HEK293T (cell line): ENCODE measurements at regions not wholly inside any gene's neighbourhood (a gene's known extent, or its start where the extent isn't known, plus 50 kb on each side); places are given as distances from the start of the nearest gene placed in this dataset.

Experiments
- BHLHE40 ChIP-seq: fragments of 450-650 bp; IDR thresholded peaks from 2 replicates; pipeline ENCODE4 v1.6.1; 2016; ENCODE audit warnings: mild to moderate bottlenecking, moderate library complexity, borderline replicate concordance
- FOXA1 ChIP-seq: fragments of 450-650 bp; IDR thresholded peaks from 2 replicates; pipeline ENCODE4 v1.6.1; 2016; ENCODE audit warnings: mild to moderate bottlenecking
- FOXK2 ChIP-seq: fragments of 450-650 bp; IDR thresholded peaks from 2 replicates; pipeline ENCODE4 v1.6.1; 2016; ENCODE audit warnings: mild to moderate bottlenecking
- FOXM1 ChIP-seq: fragments of 450-650 bp; IDR thresholded peaks from 2 replicates; pipeline ENCODE4 v1.6.1; 2017; ENCODE audit warnings: mild to moderate bottlenecking, borderline replicate concordance
- L3MBTL2 ChIP-seq: fragments of 450-650 bp; conservative IDR thresholded peaks from 2 replicates; pipeline ENCODE4 v1.6.1; 2016; ENCODE audit warnings: mild to moderate bottlenecking
- NFRKB ChIP-seq: fragments of 450-650 bp; IDR thresholded peaks from 2 replicates; pipeline ENCODE4 v1.6.1; 2016; ENCODE audit warnings: mild to moderate bottlenecking, moderate library complexity
- SUZ12 ChIP-seq: fragments of 450-650 bp; IDR thresholded peaks from 2 replicates; pipeline ENCODE4 v1.6.1; 2016; ENCODE audit warnings: mild to moderate bottlenecking

GRCh38 chr5:121171834-121172233, 679.8 kb upstream of the FTMT start:
- no peak for TF ChIP-seq FOXA1
- no peak for TF ChIP-seq L3MBTL2
- no peak for TF ChIP-seq NFRKB
- TF ChIP-seq SUZ12, result no peak
- TF ChIP-seq BHLHE40, result no peak
- TF ChIP-seq FOXK2, result no peak
- TF ChIP-seq FOXM1, result no peak
